ENCODE measurements at regions not wholly inside any gene's neighbourhood (a gene's known extent, or its start where the extent isn't known, plus 50 kb on each side); places are given as distances from the start of the nearest gene placed in this dataset.

GRCh38 chr3:159892171-159892795 lies 96.4 kb upstream of the IL12A start:
- TF ChIP-seq POLR2A (IDR thresholded peaks at IDR 0.05; ENCODE audit: low read depth, low read length), result no peak
- TF ChIP-seq TAF1 (IDR thresholded peaks at IDR 0.05; ENCODE audit: low read depth, low read length), result no peak
